GM21381 (cell line): ENCODE measurements at regions not wholly inside any gene's neighbourhood (a gene's known extent, or its start where the extent isn't known, plus 50 kb on each side); places are given as distances from the start of the nearest gene placed in this dataset.
"Not testable (repeated sequence)": the region's sequence is repeated elsewhere in the genome, so short reads cannot be mapped to it uniquely, and the experiment has no call there.

ENCODE experiments used
- ATAC-seq: cut with Tn5 transposase; IDR thresholded peaks from one replicate; pipeline ENCODE4 v1.9.1; 2021; ENCODE audit warnings: mild to moderate bottlenecking, moderate library complexity; ENCODE audit not compliant: unreplicated experiment

DNA sequence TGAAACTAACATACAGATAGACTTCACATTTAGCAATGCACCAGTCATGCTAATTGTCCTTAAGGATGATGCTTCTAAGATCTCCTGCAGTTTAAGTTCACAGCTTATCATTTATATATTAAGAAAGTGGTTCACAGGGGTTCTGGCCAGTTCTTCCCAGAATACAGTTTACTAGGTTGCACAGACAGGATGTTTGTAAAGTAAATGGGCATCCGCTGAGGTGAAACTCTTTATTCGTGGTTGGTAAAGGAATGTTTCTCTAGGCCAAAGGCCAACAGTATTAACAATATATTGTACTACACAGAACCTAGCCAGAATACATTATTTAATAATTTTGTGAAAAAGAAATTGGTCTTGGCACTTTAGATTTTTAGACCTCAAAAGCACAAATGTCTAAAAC is 1427.3 kb downstream of the CDH8 start:
- ATAC-seq = no peak

GRCh38 chr16:60605652-60606051 is 1430.6 kb downstream of the CDH8 start:
- not testable (repeated sequence) for ATAC-seq

DNA sequence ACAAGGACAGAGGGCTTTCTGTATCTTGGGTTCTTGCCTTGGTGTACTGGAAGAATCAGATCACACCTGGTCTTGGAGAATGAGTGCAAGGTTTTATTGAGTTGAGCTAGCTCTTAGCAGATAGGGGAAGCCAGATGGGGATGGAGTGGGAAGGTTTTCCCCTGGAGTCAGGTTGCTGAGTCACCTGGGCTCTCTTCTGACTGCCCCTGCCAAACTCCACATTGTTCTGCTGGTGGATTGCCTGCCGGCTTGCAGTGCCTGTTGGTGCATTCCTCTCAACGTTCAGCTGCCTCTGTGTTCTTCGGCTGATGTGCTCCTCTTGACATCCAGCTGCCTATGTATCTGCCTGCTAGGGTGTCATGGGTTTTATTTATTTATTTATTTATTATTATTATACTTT is 1431.1 kb downstream of the CDH8 start:
- no peak for ATAC-seq

- ATAC-seq = no peak
Measured at GRCh38 chr16:60586493-60586892, 1449.7 kb downstream of the CDH8 start.

DNA sequence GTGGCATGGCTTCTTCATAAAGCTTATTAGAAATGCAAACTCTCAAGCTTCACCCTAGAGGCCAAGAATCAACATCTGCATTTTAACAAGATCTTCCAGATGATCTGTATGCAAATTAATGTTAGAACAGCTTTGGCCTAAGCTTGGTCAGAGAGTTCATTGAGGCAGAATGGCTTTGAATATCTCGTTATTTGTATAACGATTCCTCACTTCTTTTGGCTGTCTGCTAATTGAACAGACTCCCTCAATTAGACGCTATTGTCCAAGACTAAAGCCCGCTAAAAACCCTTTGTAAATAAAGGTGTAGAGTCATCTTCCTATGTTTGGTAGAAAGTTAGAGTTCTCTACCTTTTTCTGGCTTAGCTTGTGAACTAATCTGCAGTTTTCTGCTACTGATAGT is 1453.7 kb downstream of the CDH8 start:
- no peak for ATAC-seq

GRCh38 chr16:60566901-60567300 is 1469.3 kb downstream of the CDH8 start:
- no peak for ATAC-seq

GRCh38 chr16:60564588-60564987 is 1471.7 kb downstream of the CDH8 start:
- ATAC-seq = no peak

DNA sequence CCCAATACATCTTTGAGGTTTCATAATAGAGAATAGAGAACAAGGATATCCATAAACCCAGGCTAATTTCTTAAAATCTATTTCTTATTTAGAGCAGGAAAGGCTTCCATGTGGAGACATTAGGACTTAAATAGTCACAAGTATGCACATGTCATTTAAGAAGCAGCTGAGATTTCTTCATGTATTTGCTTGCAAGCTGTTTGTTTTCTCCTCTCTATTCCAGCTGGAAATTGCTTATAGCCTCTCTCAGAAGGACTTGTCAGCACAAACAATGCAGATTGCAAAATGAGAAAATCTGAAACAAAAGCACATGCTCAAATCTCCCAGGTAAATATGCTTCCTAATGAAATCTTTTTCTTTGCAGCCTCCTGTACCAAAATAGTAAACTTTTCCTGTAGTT is 1473.1 kb downstream of the CDH8 start:
- ATAC-seq = no peak

DNA sequence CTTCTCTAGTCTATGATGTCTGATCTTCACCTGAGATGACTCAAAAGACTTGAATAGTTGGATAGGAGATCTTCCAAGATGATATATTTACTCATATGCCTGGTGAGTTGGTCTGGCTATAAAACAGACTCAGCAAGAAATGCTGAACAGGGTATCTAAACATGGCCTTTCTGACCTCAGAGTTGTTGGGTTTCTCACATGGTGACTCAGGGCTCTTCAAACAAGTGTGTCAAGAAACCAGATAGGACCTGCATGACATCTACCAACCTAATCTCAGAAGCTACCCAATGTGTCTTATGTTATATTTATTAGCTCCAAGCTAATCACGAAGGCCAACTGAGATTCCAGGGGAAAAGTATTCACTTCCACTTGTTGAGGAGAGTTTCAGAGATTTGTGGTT is 1477.3 kb downstream of the CDH8 start:
- ATAC-seq = no peak

DNA sequence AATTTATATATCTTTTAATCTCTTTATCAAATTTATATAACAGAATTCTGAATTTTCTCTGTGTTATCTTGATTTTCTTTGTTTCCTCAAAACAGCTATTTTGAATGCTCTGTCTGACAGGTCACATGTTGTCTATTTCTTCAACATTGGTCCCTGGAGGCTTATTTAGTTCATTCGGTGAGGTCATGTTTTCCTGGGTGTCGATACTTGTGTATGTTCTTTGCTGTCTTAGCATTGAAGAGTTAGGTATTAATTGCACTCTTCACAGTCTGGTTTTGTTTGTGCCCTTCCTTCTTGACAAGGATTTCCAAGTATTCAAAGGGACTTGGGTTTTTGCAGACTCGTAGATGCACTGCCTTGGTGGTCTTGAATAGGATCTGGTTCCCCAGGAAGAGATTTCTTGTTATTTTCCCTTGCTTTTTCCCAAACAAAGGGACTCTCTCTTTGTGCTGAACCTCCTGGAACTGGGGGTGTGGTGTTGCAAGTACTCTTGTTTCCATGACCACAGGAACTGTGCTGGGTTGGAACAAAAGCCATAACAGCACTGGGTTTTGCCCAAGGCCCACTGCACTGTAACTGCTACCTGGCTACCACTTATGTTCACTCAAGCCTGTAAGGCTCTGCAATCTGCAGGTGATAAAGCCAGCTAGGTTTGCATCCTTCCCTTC is 1483.0 kb downstream of the CDH8 start:
- no peak for ATAC-seq

DNA sequence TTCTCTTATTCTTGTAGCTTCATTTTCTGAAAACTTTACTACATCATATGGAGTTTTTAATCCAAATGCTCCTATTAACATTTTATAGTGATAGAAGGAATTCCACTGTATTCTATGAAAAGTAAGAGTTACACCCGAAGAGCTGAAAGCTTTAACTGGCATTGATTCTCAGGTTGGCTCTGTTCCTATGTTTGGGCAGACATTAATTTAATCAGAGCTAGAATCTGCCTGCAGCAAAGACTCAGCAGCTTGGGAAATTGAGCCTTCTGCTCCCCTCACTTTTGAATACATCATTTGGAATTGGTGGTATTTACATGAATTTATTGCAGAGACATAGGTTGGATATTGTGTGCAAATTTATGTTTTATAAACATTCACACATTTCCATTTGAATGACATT is 1494.7 kb downstream of the CDH8 start:
- no peak for ATAC-seq

- no peak for ATAC-seq
Measured at GRCh38 chr16:60510941-60511340, 1525.3 kb downstream of the CDH8 start.

GRCh38 chr16:60510208-60510607 is 1526.0 kb downstream of the CDH8 start:
- ATAC-seq = no peak

DNA sequence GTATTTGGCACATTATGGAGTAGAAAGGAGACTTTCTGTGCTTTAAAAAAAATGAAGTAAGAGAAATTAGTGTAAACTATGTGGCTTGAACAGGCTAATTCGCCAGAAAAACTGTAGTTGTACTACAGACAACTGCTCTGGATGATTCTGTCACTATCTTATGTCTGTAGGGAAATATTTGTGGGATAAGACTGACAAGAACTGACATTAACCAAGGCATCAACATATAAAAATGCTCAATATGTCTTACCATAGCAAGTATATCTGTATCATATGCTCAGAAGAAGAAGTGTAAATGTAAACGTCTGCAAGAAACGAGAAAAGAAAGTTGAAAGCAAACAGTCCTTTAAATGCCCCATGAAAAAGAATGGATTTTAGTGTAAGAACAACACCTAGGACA is 1545.0 kb downstream of the CDH8 start:
- ATAC-seq = no peak

DNA sequence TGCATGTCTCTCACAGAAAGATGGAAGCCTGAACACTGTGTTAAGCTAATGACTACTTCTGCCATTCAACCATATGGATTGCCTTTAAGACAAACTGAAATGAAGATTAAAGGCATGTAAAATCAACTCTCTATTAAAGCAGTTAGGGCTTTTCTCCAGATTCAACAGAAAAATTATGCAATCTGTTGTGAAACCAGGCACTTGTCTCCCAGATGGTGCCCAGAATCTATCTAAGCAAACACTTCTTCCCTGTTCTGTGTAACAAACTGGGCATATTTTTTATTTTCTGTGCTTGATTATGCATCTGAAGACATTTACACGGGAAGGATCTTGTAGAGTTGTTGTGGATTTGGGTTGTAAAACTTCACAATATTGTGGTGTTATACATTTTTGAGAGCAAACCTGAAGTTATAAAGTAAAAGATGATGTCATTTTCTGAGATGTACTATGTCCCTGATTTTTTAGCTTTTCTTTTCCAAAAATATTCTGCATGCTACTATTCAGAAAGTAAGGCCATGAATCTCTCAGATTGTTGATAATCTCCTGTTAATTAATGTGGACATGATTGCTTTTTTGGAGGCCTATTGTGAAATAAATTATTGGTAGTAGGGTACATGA is 1550.3 kb downstream of the CDH8 start:
- ATAC-seq = no peak

- no peak for ATAC-seq
Measured at GRCh38 chr16:60484901-60485300, 1551.3 kb downstream of the CDH8 start.

DNA sequence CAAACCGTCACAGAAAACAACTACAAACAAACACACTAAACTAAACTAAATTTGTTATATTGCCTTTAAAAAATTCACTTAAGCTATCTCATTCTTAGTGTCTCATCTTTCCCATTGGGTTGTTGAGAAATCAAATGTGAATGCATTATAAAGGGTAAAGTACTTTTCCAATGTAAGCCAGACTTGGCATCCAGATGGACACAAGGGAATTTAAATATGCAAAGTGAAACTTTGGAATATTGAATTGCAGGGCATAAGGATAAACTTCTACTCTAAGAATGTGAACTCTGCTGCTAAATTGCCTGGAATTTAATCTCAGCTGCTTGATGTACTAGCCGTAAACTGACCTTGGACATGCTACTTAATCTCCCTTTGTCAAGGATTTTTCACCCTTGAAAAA is 1554.6 kb downstream of the CDH8 start:
- no peak for ATAC-seq

GRCh38 chr16:60478810-60479209 is 1557.4 kb downstream of the CDH8 start:
- ATAC-seq = no peak

DNA sequence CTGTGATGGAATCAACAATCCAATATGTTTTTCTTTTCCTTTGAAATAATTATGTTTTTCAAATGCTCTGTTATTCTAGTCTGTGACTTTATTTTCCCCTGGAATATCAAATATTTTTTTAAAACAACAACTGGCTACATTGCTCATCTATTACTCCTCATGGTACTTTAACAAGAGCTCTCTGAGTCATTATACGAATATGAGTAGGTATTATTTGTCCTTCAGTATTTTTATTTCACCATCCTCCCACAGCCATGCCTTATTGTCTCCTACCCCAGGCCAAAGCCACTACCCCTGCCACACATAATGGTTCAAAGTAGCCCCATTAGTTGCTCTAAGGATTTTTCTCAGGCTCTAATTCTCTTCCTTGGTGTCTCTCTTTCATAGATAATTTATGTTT is 1572.3 kb downstream of the CDH8 start:
- no peak for ATAC-seq

GRCh38 chr16:60459463-60459862 is 1576.8 kb downstream of the CDH8 start:
- no peak for ATAC-seq

DNA sequence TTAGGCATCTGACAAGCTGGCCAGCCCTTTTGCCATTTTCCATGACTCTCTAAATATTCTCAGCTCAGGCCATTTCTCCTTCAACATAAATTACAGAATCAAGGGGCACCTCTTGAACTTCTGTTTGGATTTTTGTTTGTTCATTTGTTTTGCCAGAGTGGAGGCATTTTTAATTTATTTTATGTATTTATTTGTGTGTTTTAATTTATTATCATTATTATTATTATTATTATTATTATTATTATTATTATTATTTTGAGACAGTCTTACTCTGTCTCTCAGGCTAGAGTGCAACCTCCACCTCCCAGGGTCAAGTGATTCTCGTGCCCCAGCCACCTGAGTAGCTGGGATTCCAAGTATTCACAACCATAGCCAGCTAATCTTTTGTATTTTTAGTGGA is 1578.0 kb downstream of the CDH8 start:
- no peak for ATAC-seq

GRCh38 chr16:60452646-60453045 is 1583.6 kb downstream of the CDH8 start:
- no peak for ATAC-seq

- ATAC-seq = no peak
Measured at GRCh38 chr16:60438894-60439293, 1597.3 kb downstream of the CDH8 start.
